ENCODE measurements at regions not wholly inside any gene's neighbourhood (a gene's known extent, or its start where the extent isn't known, plus 50 kb on each side); places are given as distances from the start of the nearest gene placed in this dataset.
A peak's percentile ranks its signal among the peaks of the same experiment; 100 is the strongest.

DNA sequence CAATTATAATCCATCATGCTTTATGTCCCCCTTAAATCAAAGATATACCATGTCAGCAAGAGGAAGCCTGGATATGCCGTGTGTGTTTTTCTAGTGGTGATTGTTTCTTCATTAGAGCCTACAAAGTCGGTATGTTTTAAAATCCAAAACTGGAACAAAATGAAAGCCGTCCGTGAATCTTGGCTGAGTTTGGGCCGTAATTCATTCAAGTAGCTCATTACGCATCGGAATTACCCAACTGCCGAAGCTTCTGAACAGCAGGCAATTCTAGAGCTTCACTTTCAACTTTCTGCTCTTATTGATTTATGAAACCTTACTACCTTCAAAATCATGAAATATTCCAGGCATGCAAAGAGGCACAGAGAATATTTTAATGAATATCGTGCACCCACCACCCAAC lies 224.7 kb downstream of the AACS start:
- Histone ChIP-seq H3K9me3 (ENCODE audit: control insufficient read depth, insufficient read depth, low read length) (no peaks in the 10 kb centered on the region; the same call in 1 of the 2 replicates), H3K9ac (ENCODE audit: low read depth, low read length) (no peak overlapping the region), H3K4me1 (ENCODE audit: insufficient read depth, low read length) (no peaks in the 10 kb centered on the region), H3K36me3 (ENCODE audit: insufficient read depth, low read length) (no peaks in the 10 kb centered on the region)

DNA sequence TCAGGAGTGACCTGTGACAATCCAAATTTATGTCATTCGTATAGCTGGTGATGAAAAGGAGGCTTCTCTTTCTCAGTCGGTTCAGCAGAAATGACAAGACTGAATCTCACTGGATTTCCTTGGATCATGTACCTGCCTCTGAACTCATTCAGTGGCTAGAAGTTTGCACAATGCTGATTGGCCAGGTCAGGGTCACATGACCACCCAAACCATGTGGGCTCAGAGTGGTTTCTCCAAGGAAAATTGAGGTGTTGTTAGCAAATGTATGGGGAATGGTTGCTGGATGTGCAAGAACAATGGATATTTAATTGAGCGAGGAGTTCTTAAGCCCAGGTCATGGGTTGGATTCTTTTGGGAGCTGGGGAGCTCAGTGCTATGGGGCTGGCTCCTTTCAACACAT lies 227.5 kb downstream of the AACS start:
- H3K36me3 ChIP-seq (ENCODE audit: insufficient read depth, low read length) = no peaks in the 10 kb centered on the region
- no peak overlapping the region for H3K9ac ChIP-seq (ENCODE audit: low read depth, low read length)
- H3K9me3 ChIP-seq (ENCODE audit: control insufficient read depth, insufficient read depth, low read length) = no peaks in the 10 kb centered on the region; the same call in 1 of the 2 replicates
- H3K4me1 ChIP-seq (ENCODE audit: insufficient read depth, low read length) = no peaks in the 10 kb centered on the region

- H3K4me1 ChIP-seq (ENCODE audit: insufficient read depth, low read length) = no peaks in the 10 kb centered on the region
- no peaks in the 10 kb centered on the region for H3K36me3 ChIP-seq (ENCODE audit: insufficient read depth, low read length)
- H3K9me3 ChIP-seq (ENCODE audit: control insufficient read depth, insufficient read depth, low read length) = no peaks in the 10 kb centered on the region; the same call in 1 of the 2 replicates
- no peak overlapping the region for H3K9ac ChIP-seq (ENCODE audit: low read depth, low read length)
Measured at GRCh38 chr12:125295550-125295949, 230.3 kb downstream of the AACS start.

DNA sequence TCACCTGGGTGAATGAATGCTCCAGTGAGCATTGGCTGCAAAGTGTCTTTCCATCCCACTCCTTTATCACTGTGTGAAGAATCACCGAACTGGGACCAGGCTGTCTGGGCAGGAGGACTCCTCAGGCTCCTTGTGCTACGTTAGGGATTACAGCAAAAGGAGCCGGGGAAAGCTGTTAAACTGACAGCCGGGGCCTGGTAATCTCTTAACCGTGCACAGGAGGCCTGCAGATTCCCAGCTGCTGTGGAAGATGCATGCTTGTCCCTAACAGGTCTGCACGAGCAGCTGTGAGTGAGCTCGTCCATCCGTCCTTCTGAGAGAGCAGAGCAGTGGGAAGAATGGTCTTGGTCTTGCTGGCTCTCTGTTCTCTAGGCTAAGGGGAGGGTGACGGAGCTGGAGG lies 231.5 kb downstream of the AACS start:
- H3K36me3 ChIP-seq (ENCODE audit: insufficient read depth, low read length) = no peaks in the 10 kb centered on the region
- no peaks in the 10 kb centered on the region; the same call in 1 of the 2 replicates for H3K9me3 ChIP-seq (ENCODE audit: control insufficient read depth, insufficient read depth, low read length)
- no peak overlapping the region for H3K9ac ChIP-seq (ENCODE audit: low read depth, low read length)
- no peaks in the 10 kb centered on the region for H3K4me1 ChIP-seq (ENCODE audit: insufficient read depth, low read length)

GRCh38 chr12:125299840-125300239 lies 234.6 kb downstream of the AACS start:
- H3K36me3 ChIP-seq (ENCODE audit: insufficient read depth, low read length) = no peaks in the 10 kb centered on the region
- no peak overlapping the region for H3K9ac ChIP-seq (ENCODE audit: low read depth, low read length)
- no peaks in the 10 kb centered on the region for H3K4me1 ChIP-seq (ENCODE audit: insufficient read depth, low read length)
- no peaks in the 10 kb centered on the region for H3K9me3 ChIP-seq (ENCODE audit: control insufficient read depth, insufficient read depth, low read length)

GRCh38 chr12:125300249-125300648 lies 235.0 kb downstream of the AACS start:
- Histone ChIP-seq H3K9me3 (ENCODE audit: control insufficient read depth, insufficient read depth, low read length) (no peaks in the 10 kb centered on the region), H3K4me1 (ENCODE audit: insufficient read depth, low read length) (no peaks in the 10 kb centered on the region), H3K36me3 (ENCODE audit: insufficient read depth, low read length) (no peaks in the 10 kb centered on the region), H3K9ac (ENCODE audit: low read depth, low read length) (no peak overlapping the region)

GRCh38 chr12:125303337-125303736 lies 238.1 kb downstream of the AACS start:
- Histone ChIP-seq H3K4me1 (ENCODE audit: insufficient read depth, low read length) (no peaks in the 10 kb centered on the region), H3K36me3 (ENCODE audit: insufficient read depth, low read length) (no peaks in the 10 kb centered on the region), H3K9me3 (ENCODE audit: control insufficient read depth, insufficient read depth, low read length) (no peaks in the 10 kb centered on the region), H3K9ac (ENCODE audit: low read depth, low read length) (no peak overlapping the region)

DNA sequence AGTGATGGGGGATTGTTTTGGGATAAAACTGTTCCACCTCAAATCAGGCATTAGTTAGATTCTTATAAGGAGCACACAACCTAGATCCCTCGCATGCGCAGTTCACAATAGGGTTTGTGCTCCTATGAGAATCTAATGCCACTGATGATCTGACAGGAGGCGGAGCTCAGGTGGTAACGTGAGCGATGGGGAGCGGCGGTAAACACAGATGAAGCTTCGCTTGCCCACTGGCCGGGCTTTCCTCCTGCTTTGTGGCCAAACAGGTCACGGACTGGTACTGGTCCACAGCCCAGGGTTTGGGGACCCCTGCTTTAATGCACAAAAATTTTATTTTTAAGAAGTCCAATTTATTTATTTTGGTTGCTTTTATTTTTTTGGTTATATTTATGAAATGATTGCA lies 238.8 kb downstream of the AACS start:
- Histone ChIP-seq H3K9me3 (ENCODE audit: control insufficient read depth, insufficient read depth, low read length) (no peaks in the 10 kb centered on the region), H3K4me1 (ENCODE audit: insufficient read depth, low read length) (no peaks in the 10 kb centered on the region), H3K36me3 (ENCODE audit: insufficient read depth, low read length) (no peaks in the 10 kb centered on the region), H3K9ac (ENCODE audit: low read depth, low read length) (no peak overlapping the region)

- H3K36me3 ChIP-seq (ENCODE audit: insufficient read depth, low read length) = no peaks in the 10 kb centered on the region
- no peaks in the 10 kb centered on the region for H3K4me1 ChIP-seq (ENCODE audit: insufficient read depth, low read length)
- no peaks in the 10 kb centered on the region for H3K9me3 ChIP-seq (ENCODE audit: control insufficient read depth, insufficient read depth, low read length)
- H3K9ac ChIP-seq (ENCODE audit: low read depth, low read length) = no peak overlapping the region
Measured at GRCh38 chr12:125305231-125305630, 240.0 kb downstream of the AACS start.

DNA sequence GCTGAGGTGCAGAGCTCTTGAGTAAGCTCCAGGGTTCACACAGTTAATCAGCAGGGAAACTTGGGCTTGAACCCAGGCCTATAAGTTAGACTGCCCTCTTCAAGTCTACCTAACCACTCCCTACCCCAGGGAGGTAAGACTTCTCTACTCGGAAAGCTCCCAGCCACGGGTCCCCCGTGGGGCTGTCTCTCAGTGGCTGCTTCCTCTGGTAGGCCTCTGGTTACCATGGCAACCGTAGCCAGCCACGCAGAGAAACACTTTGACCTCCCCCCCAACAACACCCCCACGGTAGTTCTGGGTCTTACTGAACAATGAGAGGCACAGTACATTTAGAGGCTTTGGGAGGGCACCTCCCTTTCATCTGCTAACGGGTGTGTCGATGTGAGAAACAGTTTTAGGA lies 245.2 kb downstream of the AACS start:
- Histone ChIP-seq H3K9ac (ENCODE audit: low read depth, low read length) (no peak overlapping the region), H3K36me3 (ENCODE audit: insufficient read depth, low read length) (no peaks in the 10 kb centered on the region), H3K4me1 (ENCODE audit: insufficient read depth, low read length) (peaks cover 10% of the 10 kb centered on the region), H3K9me3 (ENCODE audit: control insufficient read depth, insufficient read depth, low read length) (no peaks in the 10 kb centered on the region)

GRCh38 chr12:125311050-125311449 lies 245.8 kb downstream of the AACS start:
- no peaks in the 10 kb centered on the region for H3K36me3 ChIP-seq (ENCODE audit: insufficient read depth, low read length)
- no peak overlapping the region for H3K9ac ChIP-seq (ENCODE audit: low read depth, low read length)
- H3K4me1 ChIP-seq (ENCODE audit: insufficient read depth, low read length) = peaks cover 10% of the 10 kb centered on the region
- no peaks in the 10 kb centered on the region for H3K9me3 ChIP-seq (ENCODE audit: control insufficient read depth, insufficient read depth, low read length)

- Histone ChIP-seq H3K9ac (ENCODE audit: low read depth, low read length) (no peak overlapping the region), H3K9me3 (ENCODE audit: control insufficient read depth, insufficient read depth, low read length) (no peaks in the 10 kb centered on the region), H3K36me3 (ENCODE audit: insufficient read depth, low read length) (no peaks in the 10 kb centered on the region), H3K4me1 (ENCODE audit: insufficient read depth, low read length) (peaks cover 10% of the 10 kb centered on the region)
Measured at GRCh38 chr12:125312471-125312870, 247.2 kb downstream of the AACS start.

DNA sequence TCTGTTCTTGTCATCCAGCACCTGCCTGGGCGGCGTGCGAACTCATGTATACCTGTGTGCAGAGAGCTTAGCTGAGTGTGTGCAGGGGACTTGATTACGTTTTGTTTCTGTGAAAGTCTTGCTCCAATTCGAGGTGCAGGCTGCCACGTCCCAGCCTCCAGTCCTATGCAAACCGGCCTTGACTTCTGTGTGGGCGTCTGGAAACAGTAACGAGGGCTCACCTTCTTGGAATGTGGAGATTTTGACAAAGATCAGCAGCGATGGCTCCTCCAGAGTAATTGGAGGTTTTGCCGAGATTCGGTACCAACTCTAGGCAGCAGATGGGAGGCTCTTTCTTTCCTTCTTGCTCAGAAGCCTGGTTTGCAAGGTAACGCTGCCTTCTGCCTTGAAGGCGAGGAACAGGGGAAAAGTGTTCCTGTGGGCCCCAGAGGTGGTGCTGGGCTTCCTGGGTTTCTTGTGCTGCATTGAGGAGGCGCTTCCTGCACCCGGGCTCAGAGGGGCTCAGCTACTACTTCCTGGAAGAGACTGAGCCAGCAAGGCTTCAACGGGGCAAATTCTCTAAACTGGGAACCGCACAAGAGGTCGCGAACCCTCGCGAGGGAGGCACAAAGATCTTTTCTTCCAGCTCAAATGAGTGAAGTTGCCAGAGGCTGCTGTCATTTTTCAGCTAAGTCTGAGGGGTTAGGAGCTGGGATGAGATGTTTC lies 249.0 kb downstream of the AACS start:
- peaks cover 10% of the 10 kb centered on the region for H3K4me1 ChIP-seq (ENCODE audit: insufficient read depth, low read length)
- no peaks in the 10 kb centered on the region for H3K9me3 ChIP-seq (ENCODE audit: control insufficient read depth, insufficient read depth, low read length)
- no peaks in the 10 kb centered on the region for H3K36me3 ChIP-seq (ENCODE audit: insufficient read depth, low read length)
- H3K9ac ChIP-seq (ENCODE audit: low read depth, low read length) = peak overlapping the region; percentile 8; the same call in 1 of the 2 replicates

GRCh38 chr12:125315771-125316170 lies 250.5 kb downstream of the AACS start:
- H3K9me3 ChIP-seq (ENCODE audit: control insufficient read depth, insufficient read depth, low read length) = no peaks in the 10 kb centered on the region
- H3K9ac ChIP-seq (ENCODE audit: low read depth, low read length) = no peak overlapping the region
- H3K36me3 ChIP-seq (ENCODE audit: insufficient read depth, low read length) = no peaks in the 10 kb centered on the region
- peaks cover 10% of the 10 kb centered on the region for H3K4me1 ChIP-seq (ENCODE audit: insufficient read depth, low read length)

GRCh38 chr12:125320177-125320576 lies 254.9 kb downstream of the AACS start:
- peaks cover 8% of the 10 kb centered on the region for H3K4me1 ChIP-seq (ENCODE audit: insufficient read depth, low read length)
- no peak overlapping the region for H3K9ac ChIP-seq (ENCODE audit: low read depth, low read length)
- no peaks in the 10 kb centered on the region for H3K36me3 ChIP-seq (ENCODE audit: insufficient read depth, low read length)
- H3K9me3 ChIP-seq (ENCODE audit: control insufficient read depth, insufficient read depth, low read length) = no peaks in the 10 kb centered on the region

Data from ES-I3 (cell line).